Esophagus muscularis mucosa (tissue), 4 donors: ENCODE measurements at regions not wholly inside any gene's neighbourhood (a gene's known extent, or its start where the extent isn't known, plus 50 kb on each side); places are given as distances from the start of the nearest gene placed in this dataset.

Experiments
- DNase-seq: peaks from one replicate; pipeline ENCODE4 v3.0.0-alpha.2; 2017; ENCODE audit errors: extremely low spot score
- H3K27ac ChIP-seq, 4 donors: fragments of 200-600 bp; sonication (generic); replicated peaks in 1 of 4; 1 replicate in 3 of 4; 2 replicates in 1 of 4; pipeline ENCODE4 v1.5.1; 2016 to 2019; ENCODE audit warnings: mild to moderate bottlenecking in 1 of 4
- H3K27me3 ChIP-seq, 4 donors: fragments of 200-600 bp; sonication (generic); one replicate each; pipeline versions ENCODE4 v1.5.1 to v1.6.0; 2016 to 2019
- H3K36me3 ChIP-seq, 4 donors: fragments of 200-600 bp; sonication (generic); one replicate each; pipeline ENCODE4 v1.5.1; 2016 to 2019
- H3K4me1 ChIP-seq, 4 donors: fragments of 200-600 bp; sonication (generic); one replicate each; pipeline ENCODE4 v1.5.1; 2016 to 2019
- H3K4me3 ChIP-seq, 4 donors: fragments of 200-600 bp; sonication (generic); 1 replicate in 2 of 4; 2 replicates in 2 of 4; pipeline ENCODE4 v1.5.1; 2016 to 2019; ENCODE audit warnings: mild to moderate bottlenecking in 4 of 4, moderate library complexity in 1 of 4
- H3K9me3 ChIP-seq, 4 donors: fragments of 200-600 bp; sonication (generic); 1 replicate in 3 of 4; 2 replicates in 1 of 4; pipeline ENCODE4 v1.5.1; 2016 to 2019
- EP300 ChIP-seq: sonication (generic); formaldehyde crosslinking; IDR thresholded peaks from one replicate; pipeline ENCODE4 v1.6.1; 2017; ENCODE audit warnings: antibody characterized with exemption
- POLR2A ChIP-seq: fragments of 450-650 bp; IDR thresholded peaks from one replicate; pipeline ENCODE4 v1.6.1; 2017; ENCODE audit warnings: antibody characterized with exemption, moderate library complexity, mild to moderate bottlenecking, low read depth
- POLR2AphosphoS5 ChIP-seq, 2 donors: sonication (generic); formaldehyde crosslinking; IDR thresholded peaks; one replicate each; pipeline ENCODE4 v1.6.1; 2017; ENCODE audit warnings: antibody characterized with exemption in 2 of 2
- WGBS: methylation state at CpG from one replicate; pipeline ENCODE4 v1.1.5; 2018; 5-methylcytosine and 5-hydroxymethylcytosine counted together
- intact Hi-C: fragments of 100-400 bp; cut with DNase I; formaldehyde crosslinking; loops from one replicate; pipeline ENCODE4 v1.15.1; 2023
- TF ChIP-seq, protein P1 (sequence below), 3 experiments: fragments of 200-600 bp in 2 of 3; fragments of 450-650 bp in 1 of 3; sonication (generic) in 2 of 3; IDR thresholded peaks; one replicate each; pipeline ENCODE4 v1.5.1; 2017 to 2019; ENCODE audit warnings: antibody characterized with exemption in 3 of 3, mild to moderate bottlenecking in 2 of 3, moderate library complexity in 1 of 3

DNA sequence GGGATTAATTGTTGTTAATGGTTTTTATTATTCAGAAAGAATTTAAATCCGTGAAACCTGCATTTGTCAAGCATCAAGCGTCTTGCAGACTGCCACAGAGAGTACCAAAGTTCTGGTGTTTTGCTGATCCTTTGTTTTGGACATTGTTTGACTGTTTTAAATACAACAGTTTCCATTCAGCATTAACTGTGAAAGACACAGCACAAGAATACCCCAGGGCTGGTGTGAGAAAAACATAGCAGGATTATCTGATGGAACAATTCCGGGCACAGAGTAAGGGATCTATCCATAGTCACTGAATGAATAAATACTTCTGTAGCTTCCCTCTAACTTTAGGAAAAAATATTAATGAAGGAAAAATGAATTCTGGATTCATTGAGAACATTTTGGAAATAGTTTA is 202.3 kb downstream of the LTN1 start:
- WGBS, result 38% methylated on average over 3 of the region's 3 CpGs
- no peaks in the 10 kb centered on the region for H3K27me3 ChIP-seq
- no peak overlapping the region for H3K4me3 ChIP-seq
- H3K9me3 ChIP-seq, result peaks cover 0 to 3% (median 0%) of the 10 kb centered on the region in 4 donors
- DNase-seq, result no peak
- TF ChIP-seq EP300, result no peak
- TF ChIP-seq, protein P1, sequence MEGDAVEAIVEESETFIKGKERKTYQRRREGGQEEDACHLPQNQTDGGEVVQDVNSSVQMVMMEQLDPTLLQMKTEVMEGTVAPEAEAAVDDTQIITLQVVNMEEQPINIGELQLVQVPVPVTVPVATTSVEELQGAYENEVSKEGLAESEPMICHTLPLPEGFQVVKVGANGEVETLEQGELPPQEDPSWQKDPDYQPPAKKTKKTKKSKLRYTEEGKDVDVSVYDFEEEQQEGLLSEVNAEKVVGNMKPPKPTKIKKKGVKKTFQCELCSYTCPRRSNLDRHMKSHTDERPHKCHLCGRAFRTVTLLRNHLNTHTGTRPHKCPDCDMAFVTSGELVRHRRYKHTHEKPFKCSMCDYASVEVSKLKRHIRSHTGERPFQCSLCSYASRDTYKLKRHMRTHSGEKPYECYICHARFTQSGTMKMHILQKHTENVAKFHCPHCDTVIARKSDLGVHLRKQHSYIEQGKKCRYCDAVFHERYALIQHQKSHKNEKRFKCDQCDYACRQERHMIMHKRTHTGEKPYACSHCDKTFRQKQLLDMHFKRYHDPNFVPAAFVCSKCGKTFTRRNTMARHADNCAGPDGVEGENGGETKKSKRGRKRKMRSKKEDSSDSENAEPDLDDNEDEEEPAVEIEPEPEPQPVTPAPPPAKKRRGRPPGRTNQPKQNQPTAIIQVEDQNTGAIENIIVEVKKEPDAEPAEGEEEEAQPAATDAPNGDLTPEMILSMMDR (IDR thresholded peaks at IDR 0.05), result no peak
- no peak for TF ChIP-seq POLR2AphosphoS5 (IDR thresholded peaks at IDR 0.05)
- TF ChIP-seq POLR2A, result no peak
- H3K36me3 ChIP-seq, result no peaks in the 10 kb centered on the region
- H3K27ac ChIP-seq, result peak overlapping the region in 1 of 4 donors; percentile 48
- peaks cover 5 to 26% (median 17%) of the 10 kb centered on the region in 4 donors for H3K4me1 ChIP-seq
- intact Hi-C loops, result no loop called here

GRCh38 chr21:28789523-28789922 is 203.2 kb downstream of the LTN1 start:
- Histone ChIP-seq H3K27me3 (no peaks in the 10 kb centered on the region), H3K36me3 (no peaks in the 10 kb centered on the region), H3K27ac (no peak overlapping the region), H3K4me3 (no peak overlapping the region), H3K4me1 (peaks cover 5 to 26% (median 17%) of the 10 kb centered on the region in 4 donors), H3K9me3 (peaks cover 0 to 4% (median 0%) of the 10 kb centered on the region in 4 donors)
- TF ChIP-seq POLR2A, result no peak
- TF ChIP-seq POLR2AphosphoS5 (IDR thresholded peaks at IDR 0.05), result no peak
- TF ChIP-seq EP300, result no peak
- TF ChIP-seq, protein P1 (IDR thresholded peaks at IDR 0.05), result no peak
- intact Hi-C loops, result no loop called here
- no peak for DNase-seq
- WGBS, result 50% methylated on average over 3 of the region's 3 CpGs

DNA sequence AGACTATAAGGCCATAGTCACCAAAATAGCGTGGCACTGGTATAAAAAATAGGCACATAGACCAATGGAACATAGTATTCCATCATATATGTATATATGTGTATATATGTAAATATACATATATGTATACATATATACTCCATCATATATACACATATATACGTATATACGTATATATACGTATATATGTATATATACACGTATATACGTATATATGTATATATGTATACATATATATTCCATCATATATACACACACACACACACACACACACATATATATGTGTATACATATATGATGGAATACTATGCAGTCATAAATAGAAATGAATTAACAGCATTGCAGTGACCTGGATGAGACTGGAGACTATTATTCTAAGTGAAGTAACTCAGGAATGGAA is 204.6 kb downstream of the LTN1 start:
- Histone ChIP-seq H3K9me3 (peaks cover 0 to 4% (median 0%) of the 10 kb centered on the region in 4 donors), H3K4me1 (peaks cover 5 to 26% (median 17%) of the 10 kb centered on the region in 4 donors), H3K36me3 (no peaks in the 10 kb centered on the region), H3K27ac (no peak overlapping the region), H3K4me3 (no peak overlapping the region), H3K27me3 (no peaks in the 10 kb centered on the region)
- TF ChIP-seq POLR2A (no peak), POLR2AphosphoS5 (IDR thresholded peaks at IDR 0.05) (no peak), EP300 (no peak)
- TF ChIP-seq, protein P1 (IDR thresholded peaks at IDR 0.05), result no peak
- no peak for DNase-seq
- 83% methylated on average over 6 of the region's 6 CpGs for WGBS
- intact Hi-C loops, result no loop called here

GRCh38 chr21:28783641-28784185 is 209.0 kb downstream of the LTN1 start:
- no peak for TF ChIP-seq POLR2AphosphoS5 (IDR thresholded peaks at IDR 0.05)
- TF ChIP-seq EP300, result no peak
- 100% methylated on average over 3 of the region's 32 CpGs for WGBS

DNA sequence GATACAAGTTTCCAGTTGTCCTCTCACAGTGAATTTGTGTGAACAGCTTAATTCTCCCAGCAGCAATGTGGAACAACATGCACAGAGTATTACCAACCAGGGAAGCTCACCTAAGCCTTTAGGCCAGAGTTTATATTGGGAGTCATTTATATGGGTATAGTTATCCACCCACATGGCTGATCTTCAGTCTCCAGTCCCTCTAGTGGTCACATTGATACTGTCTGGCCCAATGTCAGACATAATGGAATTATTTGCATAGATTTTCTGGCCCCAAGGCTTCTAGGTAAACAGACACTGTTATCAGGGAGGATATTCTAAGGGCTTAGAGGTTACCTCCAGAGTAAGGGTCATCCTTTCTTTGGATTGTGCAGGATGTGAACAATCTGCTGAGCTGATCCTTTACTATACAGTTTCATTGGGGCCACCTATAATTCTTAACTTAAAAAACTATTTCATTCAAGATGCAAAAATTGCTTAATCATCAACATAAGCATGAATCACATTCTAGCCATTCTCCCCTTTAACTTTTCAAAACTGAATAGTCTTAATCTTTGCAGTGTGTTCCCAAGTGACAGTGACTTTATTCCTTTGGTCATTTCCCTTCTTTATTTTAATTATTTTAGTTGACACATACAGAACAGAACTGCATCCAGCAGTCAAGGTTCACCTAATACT is 210.9 kb downstream of the LTN1 start:
- H3K4me3 ChIP-seq, result no peak overlapping the region
- intact Hi-C loops, result no loop called here
- TF ChIP-seq, protein P1 (IDR thresholded peaks at IDR 0.05), result peak in 1 of 3 experiments; percentile 37
- TF ChIP-seq POLR2A, result no peak

More at GRCh38 chr21:28783641-28784185, 209.0 kb downstream of the LTN1 start:
- no peaks in the 10 kb centered on the region for H3K36me3 ChIP-seq
- no peak overlapping the region for H3K4me3 ChIP-seq
- H3K4me1 ChIP-seq, result no peaks in the 10 kb centered on the region
- H3K27me3 ChIP-seq, result no peaks in the 10 kb centered on the region
- no peak overlapping the region for H3K27ac ChIP-seq
- peaks cover 0 to 4% (median 0%) of the 10 kb centered on the region in 4 donors for H3K9me3 ChIP-seq
- DNase-seq, result no peak
- intact Hi-C loops, result no loop called here

More for the DNA sequence above, 210.9 kb downstream of the LTN1 start:
- DNase-seq, result no peak
- peaks cover 0 to 4% (median 0%) of the 10 kb centered on the region in 4 donors for H3K9me3 ChIP-seq
- H3K4me1 ChIP-seq, result no peaks in the 10 kb centered on the region
- H3K27ac ChIP-seq, result no peak overlapping the region
- no peaks in the 10 kb centered on the region for H3K36me3 ChIP-seq
- H3K27me3 ChIP-seq, result no peaks in the 10 kb centered on the region
